SU-DHL-6 (cell line): ENCODE measurements at regions not wholly inside any gene's neighbourhood (a gene's known extent, or its start where the extent isn't known, plus 50 kb on each side); places are given as distances from the start of the nearest gene placed in this dataset.
"Not testable (repeated sequence)": the region's sequence is repeated elsewhere in the genome, so short reads cannot be mapped to it uniquely, and the experiment has no call there.

ENCODE experiments used
- H2AFZ ChIP-seq: fragments of 200-600 bp; sonication (generic); 2 replicates; pipeline ENCODE4 v1.6.1; 2014; ENCODE audit warnings: low read depth, mild to moderate bottlenecking, moderate library complexity, mixed read lengths, antibody characterized with exemption, low read length; ENCODE audit not compliant: severe bottlenecking
- H3F3A ChIP-seq: fragments of 200-600 bp; shearing (Covaris generic); 2 replicates; pipeline ENCODE4 v1.6.0; 2016; ENCODE audit warnings: antibody characterized with exemption, mild to moderate bottlenecking; ENCODE audit not compliant: insufficient read depth
- H3K27ac ChIP-seq: fragments of 200-600 bp; sonication (generic); 2 replicates; pipeline ENCODE4 v1.5.1; 2016; ENCODE audit warnings: low read depth, mild to moderate bottlenecking, low read length, moderate library complexity, mixed read lengths
- H3K27me3 ChIP-seq: fragments of 200-600 bp; sonication (generic), shearing (Covaris generic); 2 replicates; pipeline ENCODE4 v1.6.0; 2014; ENCODE audit warnings: mild to moderate bottlenecking, low read length
- H3K36me3 ChIP-seq: fragments of 200-600 bp; sonication (generic); 2 replicates; pipeline ENCODE4 v1.6.1; 2014; ENCODE audit warnings: mild to moderate bottlenecking, low read length, mixed read lengths
- H3K4me2 ChIP-seq: fragments of 300-600, 200-600 bp; shearing (Covaris generic), sonication (generic); 2 replicates; pipeline ENCODE4 v1.6.0; 2014; ENCODE audit warnings: low read length, low read depth, mild to moderate bottlenecking; ENCODE audit not compliant: poor library complexity, severe bottlenecking
- H3K4me3 ChIP-seq: fragments of 200-600 bp; sonication (generic); 2 replicates; pipeline ENCODE4 v1.5.1; 2014; ENCODE audit warnings: antibody characterized with exemption, low read length, mild to moderate bottlenecking, mixed read lengths; ENCODE audit not compliant: insufficient read depth, poor library complexity, severe bottlenecking
- H3K79me2 ChIP-seq: fragments of 200-600 bp; sonication (generic); 2 replicates; pipeline ENCODE4 v1.6.1; 2014; ENCODE audit warnings: mild to moderate bottlenecking, low read length, moderate library complexity; ENCODE audit not compliant: insufficient read depth
- H3K9ac ChIP-seq: fragments of 200-600 bp; sonication (generic); 2 replicates; pipeline ENCODE4 v1.7.0; 2014; ENCODE audit warnings: mild to moderate bottlenecking, low read length
- H3K9me2 ChIP-seq: fragments of 200-600 bp; sonication (generic); replicated peaks from 2 replicates; pipeline ENCODE4 v1.6.1; 2014; ENCODE audit warnings: low read length; ENCODE audit not compliant: insufficient read depth
- H3K9me3 ChIP-seq: fragments of 200-600 bp; sonication (generic); 2 replicates; pipeline ENCODE4 v1.6.1; 2014; ENCODE audit warnings: low read length, mixed read lengths; ENCODE audit not compliant: insufficient read depth
- H4K20me1 ChIP-seq: fragments of 200-600 bp; sonication (generic); 2 replicates; pipeline ENCODE4 v1.6.1; 2014; ENCODE audit warnings: low read depth, mild to moderate bottlenecking, antibody characterized with exemption, low read length, moderate library complexity, mixed read lengths
- CTCF ChIP-seq: fragments of 200-600 bp; sonication (generic); IDR thresholded peaks from one replicate; pipeline ENCODE4 v1.5.1; 2017; ENCODE audit warnings: antibody characterized with exemption, mild to moderate bottlenecking, low read length, moderate library complexity; ENCODE audit not compliant: insufficient read depth, poor library complexity, severe bottlenecking
- EZH2phosphoT487 ChIP-seq: fragments of 200-600 bp; sonication (generic), shearing (Covaris generic); conservative IDR thresholded peaks from 2 replicates; pipeline ENCODE4 v1.6.1; 2018; ENCODE audit warnings: mild to moderate bottlenecking, antibody characterized with exemption, low read length, moderate library complexity, mixed read lengths

GRCh38 chr19:57033576-57033975 lies 86.2 kb upstream of the USP29 start:
- Histone ChIP-seq H3K4me3 (no peak overlapping the region), H3F3A (no peaks in the 10 kb centered on the region), H3K36me3 (no peaks in the 10 kb centered on the region), H3K27ac (no peak overlapping the region), H3K27me3 (no peaks in the 10 kb centered on the region), H3K79me2 (no peaks in the 10 kb centered on the region), H3K9ac (no peak overlapping the region), H4K20me1 (no peaks in the 10 kb centered on the region), H3K4me2 (no peak overlapping the region), H2AFZ (no peak overlapping the region), H3K9me2 (no peaks in the 10 kb centered on the region), H3K9me3 (no peaks in the 10 kb centered on the region)
- TF ChIP-seq EZH2phosphoT487 (no peak), CTCF (no peak)

GRCh38 chr19:57034544-57034943 lies 85.2 kb upstream of the USP29 start:
- H3K4me3 ChIP-seq, result no peak overlapping the region
- H3F3A ChIP-seq, result no peaks in the 10 kb centered on the region
- no peak overlapping the region for H2AFZ ChIP-seq
- H3K36me3 ChIP-seq, result no peaks in the 10 kb centered on the region
- H3K9ac ChIP-seq, result no peak overlapping the region
- H3K4me2 ChIP-seq, result no peak overlapping the region
- H3K9me2 ChIP-seq, result no peaks in the 10 kb centered on the region
- H3K27me3 ChIP-seq, result no peaks in the 10 kb centered on the region
- no peak overlapping the region for H3K27ac ChIP-seq
- no peaks in the 10 kb centered on the region for H4K20me1 ChIP-seq
- H3K79me2 ChIP-seq, result no peaks in the 10 kb centered on the region
- no peaks in the 10 kb centered on the region for H3K9me3 ChIP-seq
- TF ChIP-seq CTCF (no peak), EZH2phosphoT487 (no peak)

- H3F3A ChIP-seq, H3K9me3 ChIP-seq, H3K27me3 ChIP-seq: not testable (repeated sequence)
Observed at GRCh38 chr19:57035740-57036139, 84.0 kb upstream of the USP29 start.

GRCh38 chr19:57037556-57037955 lies 82.2 kb upstream of the USP29 start:
- H2AFZ ChIP-seq, result no peak overlapping the region
- no peaks in the 10 kb centered on the region for H3K36me3 ChIP-seq
- no peak for TF ChIP-seq EZH2phosphoT487
- TF ChIP-seq CTCF, result no peak
- no peaks in the 10 kb centered on the region for H3K27me3 ChIP-seq
- H3F3A ChIP-seq, result no peaks in the 10 kb centered on the region
- no peaks in the 10 kb centered on the region for H3K79me2 ChIP-seq
- no peak overlapping the region for H3K4me2 ChIP-seq
- no peaks in the 10 kb centered on the region for H4K20me1 ChIP-seq
- H3K9me2 ChIP-seq, result no peaks in the 10 kb centered on the region
- H3K9ac ChIP-seq, result no peak overlapping the region
- no peak overlapping the region for H3K4me3 ChIP-seq
- no peaks in the 10 kb centered on the region for H3K9me3 ChIP-seq
- no peak overlapping the region for H3K27ac ChIP-seq

More at GRCh38 chr19:57035740-57036139, 84.0 kb upstream of the USP29 start:
- not testable (repeated sequence) for H4K20me1 ChIP-seq, H3K27ac ChIP-seq, H3K4me3 ChIP-seq, H3K79me2 ChIP-seq, H2AFZ ChIP-seq, H3K9me2 ChIP-seq, H3K4me2 ChIP-seq, H3K9ac ChIP-seq, H3K36me3 ChIP-seq
